SJCRH30 (cell line): ENCODE measurements at regions not wholly inside any gene's neighbourhood (a gene's known extent, or its start where the extent isn't known, plus 50 kb on each side); places are given as distances from the start of the nearest gene placed in this dataset.

Experiments
- DNase-seq, 2 experiments: peaks; one replicate each; pipeline ENCODE4 v3.0.0-alpha.2; 2015 to 2020
- H3K27ac ChIP-seq: fragments of 250-450 bp; sonication (Bioruptor Pico); 2 replicates; pipeline ENCODE4 v1.5.1; 2020; ENCODE audit warnings: mild to moderate bottlenecking, moderate library complexity
- H3K27me3 ChIP-seq: fragments of 250-450 bp; sonication (Bioruptor Pico); 2 replicates; pipeline ENCODE4 v1.5.1; 2020; ENCODE audit warnings: mild to moderate bottlenecking, moderate library complexity
- H3K36me3 ChIP-seq: fragments of 250-450 bp; sonication (Bioruptor Pico); 2 replicates; pipeline ENCODE4 v1.5.1; 2020; ENCODE audit warnings: mild to moderate bottlenecking, moderate library complexity
- H3K4me1 ChIP-seq: fragments of 250-450 bp; sonication (Bioruptor Pico); 2 replicates; pipeline ENCODE4 v1.5.1; 2020; ENCODE audit warnings: mild to moderate bottlenecking, moderate library complexity
- H3K4me3 ChIP-seq: fragments of 250-450 bp; sonication (Bioruptor Pico); 2 replicates; pipeline ENCODE4 v1.5.1; 2020; ENCODE audit warnings: mild to moderate bottlenecking, moderate library complexity
- H3K9me3 ChIP-seq: fragments of 250-450 bp; sonication (Bioruptor Pico); replicated peaks from 2 replicates; pipeline ENCODE4 v1.5.1; 2020; ENCODE audit warnings: mild to moderate bottlenecking, moderate library complexity

DNA sequence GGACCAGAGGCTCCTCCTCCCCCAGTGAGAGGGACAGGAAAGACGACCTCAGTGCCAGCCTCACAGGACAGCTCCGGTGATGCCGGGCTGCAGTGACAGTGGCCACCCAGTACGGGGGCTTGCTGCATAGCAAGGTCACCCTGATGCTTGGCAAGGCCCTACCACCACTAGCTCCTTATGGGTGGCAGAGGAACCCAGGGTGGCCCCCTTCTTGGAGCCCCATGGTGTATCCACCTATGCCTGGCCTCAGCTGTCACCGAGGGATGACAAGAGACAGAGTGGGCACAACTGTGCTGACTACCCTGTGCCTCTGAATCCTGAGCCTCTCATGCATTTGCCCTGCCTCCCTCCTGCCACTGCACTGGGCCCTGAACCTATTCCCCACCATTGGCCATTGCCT is 809.2 kb downstream of the TBC1D22A start:
- no peak overlapping the region for H3K27ac ChIP-seq
- no peaks in the 10 kb centered on the region for H3K4me1 ChIP-seq
- H3K4me3 ChIP-seq = no peak overlapping the region
- H3K36me3 ChIP-seq = no peaks in the 10 kb centered on the region
- peaks cover 7% of the 10 kb centered on the region; the same call in 1 of the 2 replicates for H3K27me3 ChIP-seq
- no peaks in the 10 kb centered on the region for H3K9me3 ChIP-seq
- DNase-seq = no peak

GRCh38 chr22:47570851-47571250 is 808.4 kb downstream of the TBC1D22A start:
- DNase-seq = no peak
- H3K36me3 ChIP-seq = no peaks in the 10 kb centered on the region
- H3K27me3 ChIP-seq = peaks cover 5% of the 10 kb centered on the region; the same call in 1 of the 2 replicates
- H3K4me3 ChIP-seq = no peak overlapping the region
- no peaks in the 10 kb centered on the region for H3K4me1 ChIP-seq
- no peak overlapping the region for H3K27ac ChIP-seq
- H3K9me3 ChIP-seq = no peaks in the 10 kb centered on the region

DNA sequence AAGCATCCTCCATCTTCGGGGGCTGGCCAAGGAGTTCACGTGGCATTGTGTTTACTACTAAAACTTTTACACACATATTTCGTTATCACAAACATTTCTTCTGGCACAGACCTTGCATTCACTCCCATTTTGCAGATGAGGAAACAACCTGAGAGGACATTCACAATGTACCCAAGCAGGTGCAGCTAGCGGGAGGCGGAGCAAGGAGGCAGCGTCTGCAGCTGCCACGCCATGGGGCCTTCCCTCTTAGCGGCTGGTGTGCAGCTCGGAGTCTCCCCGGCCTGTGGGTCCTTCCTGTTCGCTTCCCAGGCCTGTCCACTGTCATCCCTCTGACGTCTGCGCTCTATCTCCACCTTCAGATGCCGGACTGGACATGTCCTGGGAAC is 807.8 kb downstream of the TBC1D22A start:
- Histone ChIP-seq H3K27ac (no peak overlapping the region), H3K4me1 (no peaks in the 10 kb centered on the region), H3K36me3 (no peaks in the 10 kb centered on the region), H3K9me3 (no peaks in the 10 kb centered on the region), H3K4me3 (no peak overlapping the region), H3K27me3 (peaks cover under 1% of the 10 kb centered on the region; the same call in 1 of the 2 replicates)
- DNase-seq = no peak

DNA sequence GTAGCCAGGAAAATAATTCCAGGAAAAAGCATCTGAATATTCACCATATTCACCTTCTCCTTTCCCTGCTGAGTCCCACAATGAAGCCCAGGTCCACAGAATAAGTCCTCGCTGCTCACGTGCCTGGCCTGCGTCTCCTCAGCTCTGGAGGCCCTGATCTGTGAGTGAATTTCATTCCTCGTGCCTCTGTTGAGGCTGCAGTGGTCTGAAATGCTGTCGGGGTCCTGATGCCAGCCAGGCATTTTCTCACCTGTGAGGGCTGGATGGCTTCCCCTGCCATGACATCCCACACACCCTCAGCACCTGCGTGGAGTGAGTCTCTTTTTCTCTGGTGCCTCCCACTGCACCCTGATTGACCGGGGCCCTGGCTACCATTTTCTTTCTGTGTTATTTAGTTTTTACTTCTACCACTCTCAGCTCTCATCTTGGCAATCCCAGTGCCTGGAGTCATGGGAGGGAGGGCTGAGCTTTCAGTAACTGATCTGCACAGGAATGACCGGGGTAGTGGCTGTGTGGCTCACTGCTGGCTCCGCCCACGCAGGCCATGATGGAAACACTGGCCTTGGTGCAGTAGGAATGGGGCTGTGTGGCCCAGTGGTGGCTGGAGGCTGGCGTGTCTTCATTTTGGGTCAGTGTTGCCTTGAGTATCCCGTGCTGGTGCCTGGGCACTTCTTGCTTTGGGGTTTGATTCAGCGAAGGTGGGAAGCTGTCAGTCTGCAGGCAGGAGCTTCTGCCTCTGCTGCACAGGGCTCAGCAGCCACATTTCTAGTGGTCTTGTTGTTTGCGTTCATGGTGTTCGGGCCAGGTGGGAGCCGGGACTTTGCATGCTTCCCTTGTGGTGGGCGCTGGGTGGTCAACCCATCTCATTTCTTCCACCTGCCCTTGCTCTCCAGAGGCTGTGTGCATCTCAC is 807.2 kb downstream of the TBC1D22A start:
- no peak for DNase-seq
- H3K36me3 ChIP-seq = no peaks in the 10 kb centered on the region
- no peaks in the 10 kb centered on the region for H3K4me1 ChIP-seq
- no peaks in the 10 kb centered on the region for H3K27me3 ChIP-seq
- no peaks in the 10 kb centered on the region for H3K9me3 ChIP-seq
- H3K27ac ChIP-seq = no peak overlapping the region
- no peak overlapping the region for H3K4me3 ChIP-seq

- DNase-seq = no peak
- Histone ChIP-seq H3K9me3 (no peaks in the 10 kb centered on the region), H3K36me3 (no peaks in the 10 kb centered on the region), H3K27ac (no peak overlapping the region), H3K27me3 (no peaks in the 10 kb centered on the region), H3K4me3 (no peak overlapping the region), H3K4me1 (no peaks in the 10 kb centered on the region)
Observed at GRCh38 chr22:47568700-47569099, 806.2 kb downstream of the TBC1D22A start.

DNA sequence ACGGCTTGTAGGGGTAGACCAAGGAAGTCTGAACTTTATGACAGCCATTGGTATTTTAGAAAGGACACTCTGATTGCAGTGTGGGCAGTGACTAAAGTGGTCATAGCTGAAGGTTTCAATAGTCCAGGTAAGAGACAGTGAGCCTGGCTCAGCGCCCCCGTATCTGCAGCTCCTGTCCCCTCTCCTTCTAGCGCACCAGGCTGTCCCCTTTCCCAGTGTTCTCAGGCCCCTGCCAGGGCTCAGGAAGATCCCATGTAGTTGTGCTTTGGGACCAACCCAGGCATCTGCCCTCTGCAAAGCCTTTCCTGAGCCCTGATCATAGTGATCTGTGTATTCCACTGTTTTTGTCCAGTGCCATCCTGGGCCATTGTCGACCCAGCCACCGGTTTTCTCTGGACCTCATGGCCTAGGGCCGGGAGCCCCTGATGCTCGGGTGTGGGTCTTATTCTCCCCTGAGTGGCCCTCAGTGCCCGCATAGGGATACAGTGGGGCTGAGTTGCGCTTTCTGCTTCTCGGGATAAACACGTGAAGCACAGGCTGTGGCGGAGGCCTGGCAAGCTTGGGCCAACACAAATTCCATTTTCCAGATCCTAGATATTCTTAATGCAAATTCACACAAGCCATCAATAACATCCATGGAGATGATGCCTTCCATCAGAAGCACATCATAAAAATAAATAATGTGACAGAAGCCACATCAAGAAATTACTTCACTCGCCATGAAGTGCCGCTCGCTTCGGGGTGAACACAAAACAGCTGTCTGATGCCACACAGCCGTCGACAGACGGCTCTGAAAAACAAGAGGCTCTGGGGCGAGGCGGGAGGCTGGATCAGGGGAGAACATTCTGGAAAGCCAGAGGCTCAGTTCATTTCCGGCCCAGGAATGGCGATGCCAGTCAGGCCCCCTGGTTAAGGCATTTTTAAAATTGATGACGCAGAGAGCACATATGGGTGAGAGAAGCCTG is 805.0 kb downstream of the TBC1D22A start:
- no peak overlapping the region for H3K4me3 ChIP-seq
- H3K27me3 ChIP-seq = no peaks in the 10 kb centered on the region
- no peaks in the 10 kb centered on the region for H3K9me3 ChIP-seq
- H3K27ac ChIP-seq = no peak overlapping the region
- no peaks in the 10 kb centered on the region for H3K4me1 ChIP-seq
- H3K36me3 ChIP-seq = no peaks in the 10 kb centered on the region
- DNase-seq = no peak

GRCh38 chr22:47566491-47566890 is 804.0 kb downstream of the TBC1D22A start:
- H3K27ac ChIP-seq = no peak overlapping the region
- no peak overlapping the region for H3K4me3 ChIP-seq
- H3K36me3 ChIP-seq = no peaks in the 10 kb centered on the region
- H3K27me3 ChIP-seq = no peaks in the 10 kb centered on the region
- H3K9me3 ChIP-seq = no peaks in the 10 kb centered on the region
- H3K4me1 ChIP-seq = no peaks in the 10 kb centered on the region
- DNase-seq = no peak

GRCh38 chr22:47565607-47566006 is 803.2 kb downstream of the TBC1D22A start:
- Histone ChIP-seq H3K27me3 (no peaks in the 10 kb centered on the region), H3K9me3 (no peaks in the 10 kb centered on the region), H3K27ac (no peak overlapping the region), H3K4me1 (no peaks in the 10 kb centered on the region), H3K36me3 (no peaks in the 10 kb centered on the region), H3K4me3 (no peak overlapping the region)
- no peak for DNase-seq

DNA sequence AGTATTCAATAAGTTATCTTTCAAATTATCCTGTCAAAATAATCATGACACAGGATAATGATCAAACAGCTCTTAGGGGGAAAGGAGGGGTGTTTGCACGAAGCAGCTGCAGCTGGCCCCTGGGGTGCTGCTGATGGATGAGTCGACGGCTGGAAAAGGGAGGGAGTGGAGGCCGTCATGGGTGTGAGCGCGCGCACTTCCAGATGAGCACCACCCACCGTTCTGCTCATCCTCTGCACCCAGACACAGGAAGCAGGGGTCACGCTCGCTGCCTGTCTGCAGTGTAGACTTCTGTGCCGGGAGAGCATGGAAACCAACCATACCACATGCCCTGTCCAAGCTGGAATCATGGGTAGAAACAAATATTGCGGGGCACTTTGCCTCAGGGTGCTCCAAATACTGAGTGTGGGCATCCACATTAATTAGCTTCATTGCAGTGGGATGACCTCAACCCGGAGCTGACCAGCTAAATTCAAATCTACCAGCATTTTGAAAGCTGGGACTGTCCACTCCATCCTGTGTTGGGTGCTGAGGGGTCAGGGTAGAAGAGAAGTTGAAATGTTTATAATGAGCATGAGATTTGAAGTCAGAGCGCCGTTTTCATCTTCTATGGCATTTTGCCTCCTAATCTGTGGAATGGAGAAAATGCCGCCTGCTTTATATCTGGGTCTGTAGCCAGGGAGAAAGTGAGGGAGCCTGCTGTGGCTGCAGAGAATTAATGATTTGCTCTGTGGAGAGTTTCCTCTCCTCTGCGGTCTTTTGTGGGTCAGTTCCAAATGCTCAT is 802.4 kb downstream of the TBC1D22A start:
- H3K27ac ChIP-seq = no peak overlapping the region
- no peaks in the 10 kb centered on the region for H3K36me3 ChIP-seq
- H3K9me3 ChIP-seq = no peaks in the 10 kb centered on the region
- no peaks in the 10 kb centered on the region for H3K4me1 ChIP-seq
- DNase-seq = peak; percentile 22 to 30
- H3K4me3 ChIP-seq = no peak overlapping the region
- H3K27me3 ChIP-seq = no peaks in the 10 kb centered on the region

- DNase-seq = no peak
- H3K27ac ChIP-seq = no peak overlapping the region
- H3K9me3 ChIP-seq = no peaks in the 10 kb centered on the region
Observed at GRCh38 chr22:47564158-47564450, 801.7 kb downstream of the TBC1D22A start.

GRCh38 chr22:47563406-47564157 is 801.1 kb downstream of the TBC1D22A start:
- no peaks in the 10 kb centered on the region for H3K36me3 ChIP-seq
- H3K4me3 ChIP-seq = no peak overlapping the region
- DNase-seq = no peak
- no peaks in the 10 kb centered on the region for H3K27me3 ChIP-seq
- H3K9me3 ChIP-seq = no peaks in the 10 kb centered on the region
- no peaks in the 10 kb centered on the region for H3K4me1 ChIP-seq
- H3K27ac ChIP-seq = no peak overlapping the region

More at GRCh38 chr22:47564158-47564450, 801.7 kb downstream of the TBC1D22A start:
- H3K4me1 ChIP-seq = no peaks in the 10 kb centered on the region
- no peaks in the 10 kb centered on the region for H3K27me3 ChIP-seq
- no peaks in the 10 kb centered on the region for H3K36me3 ChIP-seq
- H3K4me3 ChIP-seq = no peak overlapping the region

GRCh38 chr22:47561766-47562165 is 799.3 kb downstream of the TBC1D22A start:
- no peaks in the 10 kb centered on the region for H3K9me3 ChIP-seq
- no peaks in the 10 kb centered on the region for H3K36me3 ChIP-seq
- no peak overlapping the region for H3K27ac ChIP-seq
- H3K4me1 ChIP-seq = no peaks in the 10 kb centered on the region
- H3K27me3 ChIP-seq = no peaks in the 10 kb centered on the region
- no peak for DNase-seq
- H3K4me3 ChIP-seq = no peak overlapping the region

GRCh38 chr22:47561115-47561675 is 798.7 kb downstream of the TBC1D22A start:
- no peaks in the 10 kb centered on the region for H3K27me3 ChIP-seq
- no peaks in the 10 kb centered on the region for H3K36me3 ChIP-seq
- H3K4me1 ChIP-seq = no peaks in the 10 kb centered on the region
- no peaks in the 10 kb centered on the region for H3K9me3 ChIP-seq
- no peak overlapping the region for H3K27ac ChIP-seq
- no peak for DNase-seq
- no peak overlapping the region for H3K4me3 ChIP-seq
